A549 (cell line): ENCODE measurements at regions not wholly inside any gene's neighbourhood (a gene's known extent, or its start where the extent isn't known, plus 50 kb on each side); places are given as distances from the start of the nearest gene placed in this dataset.

Source experiments
- EP300 ChIP-seq, 2 experiments: fragments of >200 bp; sonication (Bioruptor Twin); formaldehyde crosslinking; IDR thresholded peaks; 2 replicates in 1 of 2; 3 replicates in 1 of 2; pipeline ENCODE4 v1.6.1; 2016 to 2017
- MYC ChIP-seq: IDR thresholded peaks from 2 replicates; pipeline ENCODE4 v1.6.1; 2012; ENCODE audit warnings: mild to moderate bottlenecking, inconsistent platforms, low read length, improper control_type of control experiment, borderline replicate concordance
- POLR2A ChIP-seq: IDR thresholded peaks from 2 replicates; pipeline ENCODE4 v1.6.1; 2012; ENCODE audit warnings: mild to moderate bottlenecking, low read length
- RFX5 ChIP-seq: fragments of 450-650 bp; IDR thresholded peaks from 2 replicates; pipeline ENCODE4 v1.7.1; 2014; ENCODE audit warnings: antibody characterized with exemption, mild to moderate bottlenecking, moderate library complexity
- ZSCAN20 ChIP-seq: fragments of 250-450 bp; sonication (Bioruptor Pico); IDR thresholded peaks from 2 replicates; pipeline ENCODE4 v1.8.0; 2022; ENCODE audit warnings: mild to moderate bottlenecking, moderate library complexity
- TF ChIP-seq, protein P1 (sequence below): fragments of 250-450 bp; sonication (Bioruptor Pico); IDR thresholded peaks from 2 replicates; pipeline ENCODE4 v1.5.0; 2021; ENCODE audit warnings: mild to moderate bottlenecking, moderate library complexity, borderline replicate concordance
- TF ChIP-seq, protein P2 (sequence below): fragments of >200 bp; sonication (Bioruptor Twin); formaldehyde crosslinking; IDR thresholded peaks from 3 replicates; pipeline ENCODE4 v1.5.1; 2016
- TF ChIP-seq, protein P3 (sequence below): fragments of 150-350 bp; IDR thresholded peaks from 2 replicates; pipeline ENCODE4 v1.6.1; 2014; ENCODE audit warnings: low read depth, mild to moderate bottlenecking, low read length
- TF ChIP-seq, protein P4 (sequence below): IDR thresholded peaks from 2 replicates; pipeline ENCODE4 v1.6.1; 2012

DNA sequence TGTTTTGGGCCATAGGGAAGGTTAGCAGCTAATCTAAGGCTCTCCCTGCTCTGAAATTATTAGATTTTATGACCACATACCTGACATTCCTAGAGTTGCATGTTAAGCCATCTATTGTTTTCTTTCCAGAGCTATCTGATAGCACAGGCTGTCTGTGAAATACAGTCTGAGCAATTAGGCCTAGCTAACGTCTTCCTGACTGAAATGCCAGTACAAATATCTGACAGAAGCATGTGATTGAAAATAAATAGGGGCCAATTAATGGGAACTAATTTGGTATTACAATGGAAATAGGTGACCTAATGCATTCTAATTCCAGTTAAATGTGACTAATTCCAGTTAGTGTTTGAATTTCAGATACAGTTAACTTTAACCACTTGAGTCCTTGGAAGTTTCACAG is 115.2 kb downstream of the C12orf75 start:
- TF ChIP-seq, protein P1, sequence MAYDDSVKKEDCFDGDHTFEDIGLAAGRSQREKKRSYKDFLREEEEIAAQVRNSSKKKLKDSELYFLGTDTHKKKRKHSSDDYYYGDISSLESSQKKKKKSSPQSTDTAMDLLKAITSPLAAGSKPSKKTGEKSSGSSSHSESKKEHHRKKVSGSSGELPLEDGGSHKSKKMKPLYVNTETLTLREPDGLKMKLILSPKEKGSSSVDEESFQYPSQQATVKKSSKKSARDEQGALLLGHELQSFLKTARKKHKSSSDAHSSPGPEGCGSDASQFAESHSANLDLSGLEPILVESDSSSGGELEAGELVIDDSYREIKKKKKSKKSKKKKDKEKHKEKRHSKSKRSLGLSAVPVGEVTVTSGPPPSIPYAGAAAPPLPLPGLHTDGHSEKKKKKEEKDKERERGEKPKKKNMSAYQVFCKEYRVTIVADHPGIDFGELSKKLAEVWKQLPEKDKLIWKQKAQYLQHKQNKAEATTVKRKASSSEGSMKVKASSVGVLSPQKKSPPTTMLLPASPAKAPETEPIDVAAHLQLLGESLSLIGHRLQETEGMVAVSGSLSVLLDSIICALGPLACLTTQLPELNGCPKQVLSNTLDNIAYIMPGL (CRISPR knock-in tag) = no peak
- TF ChIP-seq, protein P2, sequence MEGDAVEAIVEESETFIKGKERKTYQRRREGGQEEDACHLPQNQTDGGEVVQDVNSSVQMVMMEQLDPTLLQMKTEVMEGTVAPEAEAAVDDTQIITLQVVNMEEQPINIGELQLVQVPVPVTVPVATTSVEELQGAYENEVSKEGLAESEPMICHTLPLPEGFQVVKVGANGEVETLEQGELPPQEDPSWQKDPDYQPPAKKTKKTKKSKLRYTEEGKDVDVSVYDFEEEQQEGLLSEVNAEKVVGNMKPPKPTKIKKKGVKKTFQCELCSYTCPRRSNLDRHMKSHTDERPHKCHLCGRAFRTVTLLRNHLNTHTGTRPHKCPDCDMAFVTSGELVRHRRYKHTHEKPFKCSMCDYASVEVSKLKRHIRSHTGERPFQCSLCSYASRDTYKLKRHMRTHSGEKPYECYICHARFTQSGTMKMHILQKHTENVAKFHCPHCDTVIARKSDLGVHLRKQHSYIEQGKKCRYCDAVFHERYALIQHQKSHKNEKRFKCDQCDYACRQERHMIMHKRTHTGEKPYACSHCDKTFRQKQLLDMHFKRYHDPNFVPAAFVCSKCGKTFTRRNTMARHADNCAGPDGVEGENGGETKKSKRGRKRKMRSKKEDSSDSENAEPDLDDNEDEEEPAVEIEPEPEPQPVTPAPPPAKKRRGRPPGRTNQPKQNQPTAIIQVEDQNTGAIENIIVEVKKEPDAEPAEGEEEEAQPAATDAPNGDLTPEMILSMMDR = no peak
- TF ChIP-seq MYC (no peak), RFX5 (no peak), EP300 (IDR thresholded peaks at IDR 0.05) (no peak), ZSCAN20 (no peak), POLR2A (no peak)
- TF ChIP-seq, protein P3, sequence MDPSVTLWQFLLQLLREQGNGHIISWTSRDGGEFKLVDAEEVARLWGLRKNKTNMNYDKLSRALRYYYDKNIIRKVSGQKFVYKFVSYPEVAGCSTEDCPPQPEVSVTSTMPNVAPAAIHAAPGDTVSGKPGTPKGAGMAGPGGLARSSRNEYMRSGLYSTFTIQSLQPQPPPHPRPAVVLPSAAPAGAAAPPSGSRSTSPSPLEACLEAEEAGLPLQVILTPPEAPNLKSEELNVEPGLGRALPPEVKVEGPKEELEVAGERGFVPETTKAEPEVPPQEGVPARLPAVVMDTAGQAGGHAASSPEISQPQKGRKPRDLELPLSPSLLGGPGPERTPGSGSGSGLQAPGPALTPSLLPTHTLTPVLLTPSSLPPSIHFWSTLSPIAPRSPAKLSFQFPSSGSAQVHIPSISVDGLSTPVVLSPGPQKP = no peak
- TF ChIP-seq, protein P4, sequence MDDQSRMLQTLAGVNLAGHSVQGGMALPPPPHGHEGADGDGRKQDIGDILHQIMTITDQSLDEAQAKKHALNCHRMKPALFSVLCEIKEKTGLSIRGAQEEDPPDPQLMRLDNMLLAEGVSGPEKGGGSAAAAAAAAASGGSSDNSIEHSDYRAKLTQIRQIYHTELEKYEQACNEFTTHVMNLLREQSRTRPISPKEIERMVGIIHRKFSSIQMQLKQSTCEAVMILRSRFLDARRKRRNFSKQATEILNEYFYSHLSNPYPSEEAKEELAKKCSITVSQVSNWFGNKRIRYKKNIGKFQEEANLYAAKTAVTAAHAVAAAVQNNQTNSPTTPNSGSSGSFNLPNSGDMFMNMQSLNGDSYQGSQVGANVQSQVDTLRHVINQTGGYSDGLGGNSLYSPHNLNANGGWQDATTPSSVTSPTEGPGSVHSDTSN = no peak
